H1 (cell line): ENCODE measurements at regions not wholly inside any gene's neighbourhood (a gene's known extent, or its start where the extent isn't known, plus 50 kb on each side); places are given as distances from the start of the nearest gene placed in this dataset.

Experiments used
- CTCF ChIA-PET: fragments of 300-600 bp; sonication (Branson Sonifier 250); formaldehyde crosslinking; loops from one replicate; lab custom pipeline; 2021; ENCODE audit not compliant: partially characterized antibody; lab: Charles Lee
- POLR2A ChIA-PET: fragments of 300-600 bp; sonication (Branson Sonifier 250); formaldehyde crosslinking; loops from one replicate; lab custom pipeline; 2021; ENCODE audit warnings: inconsistent platforms; ENCODE audit not compliant: partially characterized antibody; lab: Charles Lee
- DNase-seq, 2 experiments: peaks; one replicate each; pipeline versions ENCODE4 v3.0.0 to v3.0.0-alpha.2; 2010 to 2022; ENCODE audit warnings: low spot score in 2 of 2, low read depth in 1 of 2, mixed read lengths in 1 of 2
- FAIRE-seq: peaks from 2 replicates; lab custom pipeline; 2011; peaks lifted over from hg19 to GRCh38; lab: Jason Lieb, UNC
- H2AFZ ChIP-seq: 2 replicates; pipeline ENCODE4 v1.8.1; 2012; ENCODE audit warnings: low read length, inconsistent platforms
- H2AK5ac ChIP-seq: 2 replicates; pipeline ENCODE4 v1.6.1; 2013; ENCODE audit warnings: low read depth, low read length
- H2BK120ac ChIP-seq: replicated peaks from 2 replicates; pipeline ENCODE3; 2013; ENCODE audit warnings: low read depth, low read length, inconsistent platforms
- H2BK12ac ChIP-seq: 2 replicates; pipeline ENCODE4 v1.6.1; 2013; ENCODE audit warnings: low read depth, low read length
- H2BK15ac ChIP-seq: 2 replicates; pipeline ENCODE4 v1.6.1; 2013; ENCODE audit warnings: low read length
- H2BK20ac ChIP-seq: 2 replicates; pipeline ENCODE4 v1.6.1; 2013; ENCODE audit warnings: low read length
- H2BK5ac ChIP-seq: 2 replicates; pipeline ENCODE4 v1.6.1; 2013; ENCODE audit warnings: low read depth, low read length
- H3K14ac ChIP-seq: 2 replicates; pipeline ENCODE4 v1.6.1; 2013; ENCODE audit warnings: inconsistent platforms; ENCODE audit not compliant: insufficient read length
- H3K18ac ChIP-seq: 2 replicates; pipeline ENCODE4 v1.6.1; 2013; ENCODE audit warnings: low read length; ENCODE audit errors: extremely low read depth
- H3K23ac ChIP-seq: 2 replicates; pipeline ENCODE4 v1.6.1; 2013; ENCODE audit warnings: inconsistent platforms; ENCODE audit not compliant: insufficient read length
- H3K23me2 ChIP-seq: 2 replicates; pipeline ENCODE4 v1.6.1; 2013; ENCODE audit warnings: low read depth, low read length
- H3K27ac ChIP-seq: 2 replicates; pipeline ENCODE4 v1.6.1; 2011; ENCODE audit warnings: low read depth, low read length, inconsistent platforms
- H3K27me3 ChIP-seq, 4 experiments: replicated peaks in 1 of 4; 1 replicate in 1 of 4; 2 replicates in 3 of 4; pipeline versions ENCODE4 v1.6.1 to v1.8.1; 2011 to 2013; ENCODE audit warnings: low read length in 3 of 4, mild to moderate bottlenecking in 3 of 4, inconsistent platforms in 2 of 4, mixed read lengths in 2 of 4, moderate library complexity in 1 of 4; ENCODE audit not compliant: control insufficient read depth in 3 of 4, insufficient read depth in 3 of 4; ENCODE audit errors: extremely low read depth in 1 of 4
- H3K36me3 ChIP-seq, 4 experiments: 2 replicates each; pipeline versions ENCODE4 v1.6.1 to v1.8.1; 2011 to 2013; ENCODE audit warnings: mild to moderate bottlenecking in 4 of 4, low read length in 3 of 4, moderate library complexity in 2 of 4, control low read depth in 1 of 4, inconsistent platforms in 1 of 4; ENCODE audit not compliant: insufficient read depth in 4 of 4, control insufficient read depth in 2 of 4
- H3K4ac ChIP-seq: replicated peaks from 2 replicates; pipeline ENCODE3; 2013; ENCODE audit warnings: low read length, low read depth, mixed read lengths, inconsistent platforms; ENCODE audit not compliant: insufficient read length
- H3K4me1 ChIP-seq, 4 experiments: replicated peaks in 1 of 4; 1 replicate in 1 of 4; 2 replicates in 3 of 4; pipeline versions ENCODE4 v1.6.1 to v1.8.1; 2011 to 2013; ENCODE audit warnings: low read length in 3 of 4, inconsistent platforms in 2 of 4, mixed read lengths in 1 of 4; ENCODE audit not compliant: insufficient read depth in 4 of 4, control insufficient read depth in 3 of 4
- H3K4me2 ChIP-seq, 2 experiments: 2 replicates each; pipeline versions ENCODE4 v1.6.1 to v1.8.1; 2011 to 2013; ENCODE audit warnings: low read depth in 2 of 2, low read length in 2 of 2, control low read depth in 1 of 2, inconsistent platforms in 1 of 2, mild to moderate bottlenecking in 1 of 2; ENCODE audit not compliant: insufficient read depth in 1 of 2
- H3K4me3 ChIP-seq, 4 experiments: fragments of 200-600, 300-600 bp in 1 of 4; sonication (generic), shearing (Covaris generic), sonication (Bioruptor Twin) in 1 of 4; 2 replicates each; pipeline versions ENCODE4 v1.5.1 to v1.8.1; 2011 to 2016; ENCODE audit warnings: low read length in 4 of 4, low read depth in 3 of 4, control low read depth in 2 of 4, inconsistent platforms in 2 of 4, mild to moderate bottlenecking in 2 of 4, mixed read lengths in 1 of 4, moderate library complexity in 1 of 4; ENCODE audit not compliant: insufficient read depth in 2 of 4; ENCODE audit errors: extremely low read depth in 1 of 4
- H3K56ac ChIP-seq: replicated peaks from 2 replicates; pipeline ENCODE3; 2013; ENCODE audit warnings: low read depth, mild to moderate bottlenecking, mixed read lengths, low read length, inconsistent platforms; ENCODE audit not compliant: insufficient read length
- H3K79me1 ChIP-seq: 2 replicates; pipeline ENCODE4 v1.6.1; 2013; ENCODE audit warnings: low read depth, low read length, control low read depth
- H3K79me2 ChIP-seq, 2 experiments: 2 replicates each; pipeline versions ENCODE4 v1.6.1 to v1.8.1; 2012 to 2013; ENCODE audit warnings: low read length in 2 of 2, mild to moderate bottlenecking in 2 of 2, inconsistent platforms in 1 of 2; ENCODE audit not compliant: insufficient read depth in 2 of 2, control insufficient read depth in 1 of 2
- H3K9ac ChIP-seq, 4 experiments: replicated peaks in 1 of 4; 1 replicate in 1 of 4; 2 replicates in 3 of 4; pipeline versions ENCODE4 v1.6.1 to v1.8.1; 2011 to 2013; ENCODE audit warnings: low read depth in 3 of 4, low read length in 3 of 4, control low read depth in 2 of 4, mild to moderate bottlenecking in 2 of 4, moderate library complexity in 2 of 4, inconsistent platforms in 1 of 4; ENCODE audit errors: extremely low read depth in 1 of 4
- H3K9me3 ChIP-seq, 2 experiments: 2 replicates each; pipeline versions ENCODE4 v1.6.1 to v1.8.1; 2012 to 2013; ENCODE audit warnings: mild to moderate bottlenecking in 2 of 2, moderate library complexity in 2 of 2, control low read depth in 1 of 2, inconsistent platforms in 1 of 2, low read depth in 1 of 2, low read length in 1 of 2, mixed read lengths in 1 of 2; ENCODE audit not compliant: insufficient read depth in 2 of 2
- H4K20me1 ChIP-seq, 2 experiments: replicated peaks in 1 of 2; 2 replicates each; pipeline versions ENCODE3 to v1.8.1; 2011 to 2013; ENCODE audit warnings: inconsistent platforms in 2 of 2, low read length in 2 of 2, mild to moderate bottlenecking in 1 of 2; ENCODE audit not compliant: insufficient read depth in 2 of 2, control insufficient read depth in 1 of 2
- H4K5ac ChIP-seq: 2 replicates; pipeline ENCODE4 v1.6.1; 2013; ENCODE audit warnings: low read length, low read depth, mixed read lengths, inconsistent platforms; ENCODE audit not compliant: insufficient read length
- H4K8ac ChIP-seq: 2 replicates; pipeline ENCODE4 v1.8.0; 2013; ENCODE audit warnings: mild to moderate bottlenecking, moderate library complexity, low read length, inconsistent platforms; ENCODE audit not compliant: insufficient read depth; ENCODE audit errors: extremely low read depth
- H4K91ac ChIP-seq: replicated peaks from 2 replicates; pipeline ENCODE3; 2013; ENCODE audit warnings: low read length, mixed read lengths, inconsistent platforms; ENCODE audit not compliant: insufficient read length
- CBX5 ChIP-seq: fragments of 300-800, 300-1000 bp; sonication (generic); IDR thresholded peaks from 2 replicates; pipeline ENCODE4 v1.7.1; 2016; ENCODE audit warnings: antibody characterized with exemption, low read length, low read depth
- CHD2 ChIP-seq: IDR thresholded peaks from 2 replicates; pipeline ENCODE4 v1.6.1; 2012; ENCODE audit warnings: low read length, improper control_type of control experiment
- GABPA ChIP-seq: IDR thresholded peaks from 2 replicates; pipeline ENCODE4 v1.6.1; 2011; ENCODE audit warnings: mild to moderate bottlenecking, low read length, moderate library complexity, borderline replicate concordance; ENCODE audit not compliant: insufficient read depth
- HDAC6 ChIP-seq: IDR thresholded peaks from one replicate; pipeline ENCODE4 v1.7.1; 2012; ENCODE audit warnings: low read depth, mild to moderate bottlenecking, inconsistent platforms, low read length, moderate library complexity
- KDM5A ChIP-seq: fragments of 200-600 bp; IDR thresholded peaks from 2 replicates; pipeline ENCODE4 v1.7.1; 2012; ENCODE audit warnings: mild to moderate bottlenecking, low read length, inconsistent platforms, mixed read lengths
- PHF8 ChIP-seq: fragments of 200-600 bp; sonication (generic); conservative IDR thresholded peaks from 2 replicates; pipeline ENCODE4 v1.7.1; 2012; ENCODE audit warnings: low read depth, mild to moderate bottlenecking, inconsistent platforms, low read length, moderate library complexity
- POLR2A ChIP-seq, 2 experiments: IDR thresholded peaks; 1 replicate in 1 of 2; 2 replicates in 1 of 2; pipeline ENCODE4 v1.6.1; 2011; ENCODE audit warnings: low read depth in 2 of 2, low read length in 2 of 2, mild to moderate bottlenecking in 2 of 2; ENCODE audit errors: control extremely low read depth in 1 of 2
- RFX5 ChIP-seq: IDR thresholded peaks from 2 replicates; pipeline ENCODE4 v1.6.1; 2011; ENCODE audit warnings: low read depth, low read length, improper control_type of control experiment, borderline replicate concordance
- SIRT6 ChIP-seq: IDR thresholded peaks from one replicate; pipeline ENCODE4 v1.7.1; 2012; ENCODE audit warnings: low read length, inconsistent platforms
- SP2 ChIP-seq: IDR thresholded peaks from 2 replicates; pipeline ENCODE4 v1.6.1; 2012; ENCODE audit warnings: mild to moderate bottlenecking, low read length, inconsistent platforms
- TAF7 ChIP-seq: optimal IDR thresholded peaks from 2 replicates; pipeline ENCODE3; 2011; ENCODE audit warnings: low read depth, mild to moderate bottlenecking, inconsistent platforms, low read length, moderate library complexity, borderline replicate concordance
- ZNF274 ChIP-seq: IDR thresholded peaks from 2 replicates; pipeline ENCODE4 v1.7.0; 2012; ENCODE audit warnings: low read length, borderline replicate concordance; ENCODE audit errors: extremely low read depth
- WGBS, 2 experiments: shearing (Covaris generic) in 1 of 2; methylation state at CpG; one replicate each; pipeline versions ENCODE4 v1.1.6 to v1.1.7; 2013 to 2015; ENCODE audit warnings: low lambda C conversion rate in 2 of 2, mixed read lengths in 2 of 2, inconsistent platforms in 1 of 2, low coverage in 1 of 2, missing lambda C conversion rate in 1 of 2; ENCODE audit not compliant: insufficient replicate concordance in 2 of 2, insufficient coverage in 1 of 2, insufficient read length in 1 of 2; ENCODE audit errors: extremely low coverage in 1 of 2, missing lambda C conversion rate in 1 of 2; 5-methylcytosine and 5-hydroxymethylcytosine counted together

DNA sequence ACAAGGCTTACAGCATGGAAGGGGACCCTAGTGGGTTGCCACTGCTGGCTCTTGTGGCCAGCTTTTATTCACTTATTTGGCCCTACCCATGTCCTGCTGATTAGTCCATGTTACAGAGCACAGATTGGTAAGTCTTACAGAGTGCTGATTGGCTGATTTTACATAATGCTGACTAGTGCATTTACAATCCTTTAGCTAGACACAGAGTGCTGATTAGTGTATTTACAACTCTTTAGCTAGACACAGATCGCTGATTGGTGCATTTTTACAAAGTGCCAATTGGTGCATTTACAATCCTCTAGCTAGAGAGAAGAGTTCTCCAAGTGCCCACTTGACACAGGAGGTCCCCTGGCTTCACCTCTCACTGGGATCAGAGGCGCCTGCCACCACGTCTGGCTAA is 485.0 kb upstream of the TSPY4 start:
- no peak overlapping the region for H3K4ac ChIP-seq
- no peaks in the 10 kb centered on the region for H3K23me2 ChIP-seq
- 50% methylated on average over 2 of the region's 3 CpGs; no CpG with 5 or more reads in 1 of the 2 experiments for WGBS, 2 experiments
- CTCF ChIA-PET, result no interaction called here
- no peak overlapping the region for H2AFZ ChIP-seq
- H3K4me3 ChIP-seq, result no peak overlapping the region
- H4K8ac ChIP-seq, result no peak overlapping the region
- no peaks in the 10 kb centered on the region for H4K20me1 ChIP-seq
- H3K23ac ChIP-seq, result no peak overlapping the region
- no peaks in the 10 kb centered on the region for H3K79me2 ChIP-seq
- POLR2A ChIA-PET, result no interaction called here
- no peak overlapping the region for H2BK20ac ChIP-seq
- no peak overlapping the region for H3K9ac ChIP-seq
- H3K4me1 ChIP-seq, result no peaks in the 10 kb centered on the region
- H4K91ac ChIP-seq, result no peak overlapping the region
- H2BK15ac ChIP-seq, result no peak overlapping the region
- H2BK5ac ChIP-seq, result no peak overlapping the region
- H2BK12ac ChIP-seq, result no peak overlapping the region
- H3K14ac ChIP-seq, result no peak overlapping the region
- no peak for DNase-seq
- H3K36me3 ChIP-seq, result no peaks in the 10 kb centered on the region
- H4K5ac ChIP-seq, result no peak overlapping the region
- H3K27ac ChIP-seq, result no peak overlapping the region
- H2AK5ac ChIP-seq, result no peak overlapping the region
- no peak overlapping the region for H3K4me2 ChIP-seq
- peaks cover 8 to 23% of the 10 kb centered on the region in 2 experiments for H3K9me3 ChIP-seq
- H3K56ac ChIP-seq, result no peak overlapping the region
- no peak overlapping the region for H2BK120ac ChIP-seq
- H3K27me3 ChIP-seq, result no peaks in the 10 kb centered on the region
- no peak overlapping the region for H3K18ac ChIP-seq
- FAIRE-seq, result no peak
- no peaks in the 10 kb centered on the region for H3K79me1 ChIP-seq
- TF ChIP-seq RFX5 (no peak), SP2 (no peak), TAF7 (no peak), CHD2 (no peak), HDAC6 (no peak), GABPA (no peak), SIRT6 (no peak), POLR2A (IDR thresholded peaks at IDR 0.05; ENCODE audit: control extremely low read depth in 1 of 2, low read depth in 2 of 2, low read length in 2 of 2) (no peak), KDM5A (no peak), CBX5 (no peak), ZNF274 (no peak), PHF8 (no peak)
